ENCODE measurements at regions not wholly inside any gene's neighbourhood (a gene's known extent, or its start where the extent isn't known, plus 50 kb on each side); places are given as distances from the start of the nearest gene placed in this dataset.

DNA sequence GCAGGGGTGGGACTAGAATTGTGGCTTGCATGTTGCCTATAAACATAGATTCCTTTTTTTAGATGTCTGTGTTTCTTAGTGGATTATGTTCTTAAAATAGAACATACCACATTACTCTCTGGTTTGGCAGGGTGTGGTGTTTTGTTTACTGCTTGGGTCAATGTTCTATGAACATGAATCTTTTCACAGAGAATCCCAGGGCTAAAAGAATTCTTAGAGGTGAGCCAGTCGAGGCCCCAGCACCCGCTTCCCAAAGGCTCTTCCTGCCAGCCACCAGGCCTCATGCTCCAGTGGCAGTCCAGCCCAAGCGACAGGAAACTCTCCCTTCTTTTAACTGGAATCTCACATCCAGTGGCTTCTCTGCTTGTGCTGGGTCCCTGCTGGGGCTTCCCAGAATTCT lies 126.6 kb downstream of the C9orf152 start:
- TF ChIP-seq, protein P1, sequence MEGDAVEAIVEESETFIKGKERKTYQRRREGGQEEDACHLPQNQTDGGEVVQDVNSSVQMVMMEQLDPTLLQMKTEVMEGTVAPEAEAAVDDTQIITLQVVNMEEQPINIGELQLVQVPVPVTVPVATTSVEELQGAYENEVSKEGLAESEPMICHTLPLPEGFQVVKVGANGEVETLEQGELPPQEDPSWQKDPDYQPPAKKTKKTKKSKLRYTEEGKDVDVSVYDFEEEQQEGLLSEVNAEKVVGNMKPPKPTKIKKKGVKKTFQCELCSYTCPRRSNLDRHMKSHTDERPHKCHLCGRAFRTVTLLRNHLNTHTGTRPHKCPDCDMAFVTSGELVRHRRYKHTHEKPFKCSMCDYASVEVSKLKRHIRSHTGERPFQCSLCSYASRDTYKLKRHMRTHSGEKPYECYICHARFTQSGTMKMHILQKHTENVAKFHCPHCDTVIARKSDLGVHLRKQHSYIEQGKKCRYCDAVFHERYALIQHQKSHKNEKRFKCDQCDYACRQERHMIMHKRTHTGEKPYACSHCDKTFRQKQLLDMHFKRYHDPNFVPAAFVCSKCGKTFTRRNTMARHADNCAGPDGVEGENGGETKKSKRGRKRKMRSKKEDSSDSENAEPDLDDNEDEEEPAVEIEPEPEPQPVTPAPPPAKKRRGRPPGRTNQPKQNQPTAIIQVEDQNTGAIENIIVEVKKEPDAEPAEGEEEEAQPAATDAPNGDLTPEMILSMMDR (IDR thresholded peaks at IDR 0.05) = no peak
- H3K27ac Mint-ChIP-seq = peak overlapping the region; percentile 6
- peaks cover 21% of the 10 kb centered on the region for H3K36me3 Mint-ChIP-seq (ENCODE audit: low read depth)
- peaks cover 11% of the 10 kb centered on the region for H3K9me3 Mint-ChIP-seq
- H3K4me3 Mint-ChIP-seq = no peak overlapping the region
- H3K4me1 Mint-ChIP-seq = peaks cover 19% of the 10 kb centered on the region
- peaks cover 3% of the 10 kb centered on the region for H3K27me3 Mint-ChIP-seq (ENCODE audit: low read depth, poor library complexity)
- no peak for DNase-seq

DNA sequence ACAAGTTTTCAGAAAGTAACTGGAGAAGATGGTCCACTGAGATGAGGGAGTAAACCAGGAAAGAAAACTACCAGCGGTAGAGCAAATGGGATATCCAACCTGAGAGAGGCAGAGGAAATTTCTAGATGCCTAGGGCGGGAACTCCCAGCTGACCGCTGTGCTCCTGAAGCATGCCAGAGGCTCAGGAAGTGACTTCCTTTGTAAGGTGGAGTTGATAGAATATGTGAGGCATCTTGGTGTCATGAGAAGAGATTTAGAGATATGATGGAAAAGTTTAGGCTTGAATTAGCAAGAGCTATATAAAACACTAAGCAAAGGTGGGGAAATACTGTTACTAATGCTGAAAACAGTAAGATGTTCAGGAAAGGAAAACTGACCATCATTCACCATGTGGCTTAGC lies 124.1 kb downstream of the C9orf152 start:
- no peak for DNase-seq
- Mint-ChIP-seq H3K27me3 (ENCODE audit: low read depth, poor library complexity) (peaks cover 3% of the 10 kb centered on the region), H3K36me3 (ENCODE audit: low read depth) (peaks cover 26% of the 10 kb centered on the region), H3K9me3 (peaks cover 11% of the 10 kb centered on the region), H3K4me1 (peaks cover 22% of the 10 kb centered on the region), H3K4me3 (no peak overlapping the region), H3K27ac (no peak overlapping the region)
- TF ChIP-seq, protein P1 (IDR thresholded peaks at IDR 0.05) = no peak

DNA sequence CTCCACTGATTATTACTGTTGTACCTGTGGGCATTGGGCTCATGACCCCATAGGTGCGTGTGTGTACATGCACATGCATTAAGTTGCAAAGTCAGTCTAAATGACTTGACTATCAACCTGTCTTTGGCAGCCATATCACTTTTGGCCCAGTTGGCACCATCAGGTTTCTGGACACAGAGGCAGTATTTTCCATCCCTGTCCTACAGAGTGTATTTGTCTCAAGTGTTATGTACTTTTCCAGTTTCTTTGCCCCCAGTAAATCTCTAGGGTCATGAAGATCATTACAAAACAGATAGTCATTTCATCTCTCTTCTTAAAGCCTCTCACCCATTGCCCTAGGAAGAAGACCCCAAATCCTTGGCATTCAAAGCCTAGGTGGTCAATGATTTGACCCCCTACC lies 121.4 kb downstream of the C9orf152 start:
- H3K27me3 Mint-ChIP-seq (ENCODE audit: low read depth, poor library complexity) = peaks cover 3% of the 10 kb centered on the region
- no peak for DNase-seq
- TF ChIP-seq, protein P1 (IDR thresholded peaks at IDR 0.05) = no peak
- H3K4me1 Mint-ChIP-seq = peaks cover 22% of the 10 kb centered on the region
- peaks cover 11% of the 10 kb centered on the region for H3K9me3 Mint-ChIP-seq
- H3K36me3 Mint-ChIP-seq (ENCODE audit: low read depth) = peaks cover 32% of the 10 kb centered on the region
- H3K4me3 Mint-ChIP-seq = no peak overlapping the region
- no peak overlapping the region for H3K27ac Mint-ChIP-seq

DNA sequence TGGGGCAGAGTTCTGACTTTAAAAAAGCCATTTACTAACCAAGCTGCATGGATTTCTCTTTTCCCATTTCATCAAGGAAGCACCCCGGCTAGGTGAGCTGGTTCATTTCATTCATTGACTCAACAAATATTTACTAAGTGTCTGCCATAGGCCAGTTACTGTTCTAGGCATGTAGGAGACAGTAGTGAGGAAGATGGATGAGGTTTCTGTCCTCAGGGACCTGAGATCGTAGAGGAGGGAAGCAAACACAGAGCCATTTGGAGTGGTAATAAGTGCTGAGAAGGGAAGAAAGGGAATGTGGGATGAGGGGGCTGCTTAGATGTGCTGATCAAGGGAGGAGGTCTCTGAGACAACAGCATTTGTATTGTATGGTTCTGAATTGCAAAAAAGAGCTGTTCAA lies 120.4 kb downstream of the C9orf152 start:
- Mint-ChIP-seq H3K9me3 (peaks cover 11% of the 10 kb centered on the region), H3K4me3 (no peak overlapping the region), H3K27me3 (ENCODE audit: low read depth, poor library complexity) (peaks cover 3% of the 10 kb centered on the region), H3K36me3 (ENCODE audit: low read depth) (peaks cover 32% of the 10 kb centered on the region), H3K4me1 (peaks cover 17% of the 10 kb centered on the region), H3K27ac (peak overlapping the region; percentile 74)
- TF ChIP-seq, protein P1 (IDR thresholded peaks at IDR 0.05) = no peak
- no peak for DNase-seq

DNA sequence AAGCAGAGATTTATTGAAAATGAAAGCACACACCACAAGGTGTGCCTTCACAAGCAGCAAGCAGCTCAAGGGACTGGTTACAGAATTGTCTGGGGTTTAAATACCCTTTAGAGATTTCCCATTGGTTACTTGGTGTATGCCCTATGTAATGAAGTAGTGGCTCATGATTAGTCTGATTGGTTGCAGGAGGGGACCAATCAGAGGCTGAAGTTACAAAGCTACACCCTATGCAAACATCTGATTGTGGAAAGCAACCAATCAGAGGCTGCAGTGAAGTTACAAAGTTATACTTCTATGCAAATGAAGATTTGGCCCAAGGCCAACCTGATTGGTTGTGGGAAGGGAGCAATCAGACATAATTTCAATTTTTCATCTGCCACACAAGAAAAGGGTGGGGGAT lies 119.9 kb downstream of the C9orf152 start:
- DNase-seq = no peak
- peaks cover 11% of the 10 kb centered on the region for H3K9me3 Mint-ChIP-seq
- H3K4me3 Mint-ChIP-seq = no peak overlapping the region
- peaks cover 3% of the 10 kb centered on the region for H3K27me3 Mint-ChIP-seq (ENCODE audit: low read depth, poor library complexity)
- H3K4me1 Mint-ChIP-seq = peaks cover 17% of the 10 kb centered on the region
- TF ChIP-seq, protein P1 (IDR thresholded peaks at IDR 0.05) = no peak
- peak overlapping the region; percentile 74 for H3K27ac Mint-ChIP-seq
- peaks cover 31% of the 10 kb centered on the region for H3K36me3 Mint-ChIP-seq (ENCODE audit: low read depth)

DNA sequence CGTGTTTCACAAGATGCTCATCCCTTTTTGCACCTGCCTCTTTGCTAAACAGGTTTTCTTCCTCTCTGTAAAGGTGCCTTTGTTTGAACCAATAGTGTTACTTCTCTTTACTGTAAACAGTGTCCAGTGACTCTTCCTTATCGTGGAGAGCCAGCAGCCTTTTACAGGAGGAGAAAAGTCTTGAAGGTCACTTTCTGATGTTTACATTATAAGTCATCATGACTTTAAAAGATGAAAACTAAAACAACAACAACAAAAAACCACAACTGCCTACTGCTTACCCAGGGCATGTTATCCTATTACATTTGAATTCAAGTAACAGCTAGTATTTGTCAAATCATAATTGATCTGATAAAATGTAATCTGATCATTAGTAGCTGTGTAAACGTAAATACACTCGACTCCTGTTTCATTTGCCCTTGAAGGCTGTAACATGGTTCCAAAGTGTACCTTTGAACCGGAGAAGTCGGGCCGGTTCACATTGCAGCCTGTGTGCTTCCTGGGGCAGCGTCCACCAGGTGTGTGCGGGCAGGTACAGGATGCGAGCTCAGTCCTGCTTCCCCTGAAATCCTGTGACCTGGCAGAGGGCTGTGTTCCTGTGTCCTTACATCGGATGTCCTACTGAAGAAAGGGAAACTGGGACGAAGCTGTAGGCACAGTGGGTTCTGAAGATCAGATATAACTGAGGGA lies 118.1 kb downstream of the C9orf152 start:
- no peak for DNase-seq
- no peak overlapping the region for H3K27ac Mint-ChIP-seq
- H3K36me3 Mint-ChIP-seq (ENCODE audit: low read depth) = peaks cover 19% of the 10 kb centered on the region
- peaks cover 7% of the 10 kb centered on the region for H3K9me3 Mint-ChIP-seq
- peaks cover 24% of the 10 kb centered on the region for H3K4me1 Mint-ChIP-seq
- TF ChIP-seq, protein P1 (IDR thresholded peaks at IDR 0.05) = no peak
- no peak overlapping the region for H3K4me3 Mint-ChIP-seq
- peaks cover 3% of the 10 kb centered on the region for H3K27me3 Mint-ChIP-seq (ENCODE audit: low read depth, poor library complexity)
